Mammary epithelial cell (primary cell): ENCODE measurements at regions not wholly inside any gene's neighbourhood (a gene's known extent, or its start where the extent isn't known, plus 50 kb on each side); places are given as distances from the start of the nearest gene placed in this dataset.

Experiments
- EZH2 ChIP-seq: IDR thresholded peaks from 2 replicates; pipeline ENCODE4 v1.6.1; 2012; ENCODE audit warnings: low read length, inconsistent platforms, borderline replicate concordance
- TF ChIP-seq, protein P1 (sequence below), 2 donors: IDR thresholded peaks in 1 of 2; conservative IDR thresholded peaks in 1 of 2; 2 replicates each; pipeline ENCODE4 v1.5.1; 2011 to 2012; ENCODE audit warnings: inconsistent platforms in 2 of 2, low read length in 2 of 2, mild to moderate bottlenecking in 2 of 2, control low read depth in 1 of 2, low read depth in 1 of 2; ENCODE audit not compliant: insufficient read depth in 1 of 2; ENCODE audit errors: extremely low read depth in 1 of 2

DNA sequence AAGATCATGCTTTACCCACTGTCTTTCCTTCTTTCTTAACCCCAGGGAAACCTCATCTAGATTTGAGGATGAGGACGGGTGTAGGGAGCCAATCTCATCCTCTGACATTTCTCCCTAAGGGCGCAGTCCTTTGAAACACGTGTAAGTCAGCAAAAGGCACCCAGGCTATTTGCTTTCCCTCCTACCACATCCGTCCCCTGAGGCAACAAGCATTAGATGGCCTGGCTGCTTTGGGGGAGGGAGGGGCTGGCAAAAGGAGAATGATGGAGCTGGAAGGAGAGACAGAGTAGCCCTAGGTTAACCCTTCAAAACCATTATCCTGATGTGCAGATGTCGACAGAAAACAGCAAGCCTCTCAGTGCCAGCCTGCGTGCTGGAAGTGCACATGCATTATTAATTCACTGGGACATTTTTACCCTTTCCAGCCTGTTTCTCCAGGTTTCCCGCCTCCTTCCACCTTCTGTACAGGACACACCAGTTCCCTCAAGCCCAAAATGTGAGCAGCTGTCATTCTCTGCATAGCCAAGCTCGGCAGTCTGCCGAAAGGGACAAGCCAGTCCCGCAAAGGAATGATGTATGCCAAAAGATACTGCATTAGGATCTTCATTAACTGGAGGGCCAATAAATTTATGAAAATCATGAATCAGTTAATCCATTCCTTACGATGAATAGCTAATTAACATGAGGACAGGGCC, 547.2 kb downstream of the CD83 start:
- TF ChIP-seq, protein P1, sequence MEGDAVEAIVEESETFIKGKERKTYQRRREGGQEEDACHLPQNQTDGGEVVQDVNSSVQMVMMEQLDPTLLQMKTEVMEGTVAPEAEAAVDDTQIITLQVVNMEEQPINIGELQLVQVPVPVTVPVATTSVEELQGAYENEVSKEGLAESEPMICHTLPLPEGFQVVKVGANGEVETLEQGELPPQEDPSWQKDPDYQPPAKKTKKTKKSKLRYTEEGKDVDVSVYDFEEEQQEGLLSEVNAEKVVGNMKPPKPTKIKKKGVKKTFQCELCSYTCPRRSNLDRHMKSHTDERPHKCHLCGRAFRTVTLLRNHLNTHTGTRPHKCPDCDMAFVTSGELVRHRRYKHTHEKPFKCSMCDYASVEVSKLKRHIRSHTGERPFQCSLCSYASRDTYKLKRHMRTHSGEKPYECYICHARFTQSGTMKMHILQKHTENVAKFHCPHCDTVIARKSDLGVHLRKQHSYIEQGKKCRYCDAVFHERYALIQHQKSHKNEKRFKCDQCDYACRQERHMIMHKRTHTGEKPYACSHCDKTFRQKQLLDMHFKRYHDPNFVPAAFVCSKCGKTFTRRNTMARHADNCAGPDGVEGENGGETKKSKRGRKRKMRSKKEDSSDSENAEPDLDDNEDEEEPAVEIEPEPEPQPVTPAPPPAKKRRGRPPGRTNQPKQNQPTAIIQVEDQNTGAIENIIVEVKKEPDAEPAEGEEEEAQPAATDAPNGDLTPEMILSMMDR (conservative IDR thresholded peaks at IDR 0.05 in 1 of 2, IDR thresholded peaks at IDR 0.05 in 1 of 2; ENCODE audit: extremely low read depth in 1 of 2, insufficient read depth in 1 of 2, low read depth in 1 of 2, low read length in 2 of 2): no peak
- TF ChIP-seq EZH2: no peak
